Gastroesophageal sphincter (tissue), 4 donors: ENCODE measurements at regions not wholly inside any gene's neighbourhood (a gene's known extent, or its start where the extent isn't known, plus 50 kb on each side); places are given as distances from the start of the nearest gene placed in this dataset.

Experiments used
- ATAC-seq: fragments of 150-250 bp; one replicate; pipeline ENCODE4 v1.9.1; 2016; ENCODE audit warnings: mild to moderate bottlenecking, moderate library complexity
- H3K27ac ChIP-seq, 4 donors: fragments of 200-600 bp; sonication (generic) in 3 of 4; 1 replicate in 3 of 4; 2 replicates in 1 of 4; pipeline ENCODE4 v1.5.1; 2016 to 2019
- H3K27me3 ChIP-seq: fragments of 200-600 bp; sonication (generic); one replicate; pipeline ENCODE4 v1.5.1; 2019
- H3K36me3 ChIP-seq, 2 donors: fragments of 200-600 bp; sonication (generic); one replicate each; pipeline ENCODE4 v1.5.1; 2019; ENCODE audit warnings: control low read depth in 1 of 2
- H3K4me1 ChIP-seq, 3 donors: fragments of 200-600 bp; sonication (generic); 1 replicate in 2 of 3; 2 replicates in 1 of 3; pipeline ENCODE4 v1.5.1; 2016 to 2019; ENCODE audit warnings: control low read depth in 2 of 3
- H3K4me3 ChIP-seq, 2 donors: fragments of 200-600 bp; sonication (generic); one replicate each; pipeline ENCODE4 v1.5.1; 2019; ENCODE audit warnings: mild to moderate bottlenecking in 1 of 2, moderate library complexity in 1 of 2
- H3K9me3 ChIP-seq, 3 donors: fragments of 200-600 bp; sonication (generic); one replicate each; pipeline ENCODE4 v1.5.1; 2017 to 2019; ENCODE audit warnings: control low read depth in 2 of 3
- EP300 ChIP-seq: sonication (generic); formaldehyde crosslinking; IDR thresholded peaks from one replicate; pipeline ENCODE4 v1.6.1; 2017; ENCODE audit warnings: antibody characterized with exemption, mild to moderate bottlenecking
- POLR2A ChIP-seq, 2 donors: fragments of 450-650 bp; IDR thresholded peaks; one replicate each; pipeline ENCODE4 v1.6.1; 2017; ENCODE audit warnings: antibody characterized with exemption in 2 of 2, mild to moderate bottlenecking in 2 of 2, moderate library complexity in 1 of 2
- POLR2AphosphoS5 ChIP-seq: sonication (generic); formaldehyde crosslinking; IDR thresholded peaks from one replicate; pipeline ENCODE4 v1.6.1; 2017; ENCODE audit warnings: antibody characterized with exemption
- WGBS, 2 donors: methylation state at CpG; one replicate each; pipeline ENCODE4 v1.1.5; 2018; ENCODE audit warnings: low coverage in 1 of 2; 5-methylcytosine and 5-hydroxymethylcytosine counted together
- TF ChIP-seq, protein P1 (sequence below), 4 experiments: fragments of 200-600 bp in 2 of 4; fragments of 450-650 bp in 2 of 4; sonication (generic) in 1 of 4; IDR thresholded peaks; one replicate each; pipeline ENCODE4 v1.5.1; 2017 to 2019; ENCODE audit warnings: antibody characterized with exemption in 4 of 4, mild to moderate bottlenecking in 2 of 4, moderate library complexity in 2 of 4

- H3K4me1 ChIP-seq = no peaks in the 10 kb centered on the region
- no peak for TF ChIP-seq EP300
- TF ChIP-seq, protein P1, sequence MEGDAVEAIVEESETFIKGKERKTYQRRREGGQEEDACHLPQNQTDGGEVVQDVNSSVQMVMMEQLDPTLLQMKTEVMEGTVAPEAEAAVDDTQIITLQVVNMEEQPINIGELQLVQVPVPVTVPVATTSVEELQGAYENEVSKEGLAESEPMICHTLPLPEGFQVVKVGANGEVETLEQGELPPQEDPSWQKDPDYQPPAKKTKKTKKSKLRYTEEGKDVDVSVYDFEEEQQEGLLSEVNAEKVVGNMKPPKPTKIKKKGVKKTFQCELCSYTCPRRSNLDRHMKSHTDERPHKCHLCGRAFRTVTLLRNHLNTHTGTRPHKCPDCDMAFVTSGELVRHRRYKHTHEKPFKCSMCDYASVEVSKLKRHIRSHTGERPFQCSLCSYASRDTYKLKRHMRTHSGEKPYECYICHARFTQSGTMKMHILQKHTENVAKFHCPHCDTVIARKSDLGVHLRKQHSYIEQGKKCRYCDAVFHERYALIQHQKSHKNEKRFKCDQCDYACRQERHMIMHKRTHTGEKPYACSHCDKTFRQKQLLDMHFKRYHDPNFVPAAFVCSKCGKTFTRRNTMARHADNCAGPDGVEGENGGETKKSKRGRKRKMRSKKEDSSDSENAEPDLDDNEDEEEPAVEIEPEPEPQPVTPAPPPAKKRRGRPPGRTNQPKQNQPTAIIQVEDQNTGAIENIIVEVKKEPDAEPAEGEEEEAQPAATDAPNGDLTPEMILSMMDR (IDR thresholded peaks at IDR 0.05) = no peak
- no peak for TF ChIP-seq POLR2A (IDR thresholded peaks at IDR 0.05)
- no peak for TF ChIP-seq POLR2AphosphoS5
- WGBS, 2 donors = 23 to 60% methylated on average over 3 of the region's 4 CpGs
- H3K27me3 ChIP-seq = peaks cover 34% of the 10 kb centered on the region
- no peak for ATAC-seq
- peaks cover 0 to 20% (median 0%) of the 10 kb centered on the region in 3 donors for H3K9me3 ChIP-seq
- H3K27ac ChIP-seq = no peak overlapping the region
- no peaks in the 10 kb centered on the region for H3K36me3 ChIP-seq
- H3K4me3 ChIP-seq = no peak overlapping the region
These were observed 417.6 kb downstream of the NPHP4 start for GRCh38 chr1:5574641-5575040.

DNA sequence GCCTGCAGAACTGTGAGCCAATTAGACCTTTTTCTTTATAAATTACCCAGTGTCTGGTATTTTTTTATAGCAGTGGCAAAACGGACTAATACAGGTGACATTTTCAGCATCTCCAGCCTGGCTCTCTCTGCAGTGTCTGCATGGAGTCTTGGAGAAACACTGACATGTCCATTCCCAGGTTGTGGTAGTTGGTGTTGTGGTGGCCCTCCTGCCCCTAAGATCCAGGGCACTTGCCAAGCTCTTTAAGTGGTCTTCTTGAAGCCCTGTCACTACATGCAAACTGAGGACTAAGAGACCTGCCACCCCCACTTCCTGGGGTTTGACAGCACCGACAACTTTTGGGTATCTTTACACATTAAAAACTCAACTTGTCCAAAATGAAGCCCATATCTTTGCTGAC lies 419.4 kb downstream of the NPHP4 start:
- H3K4me1 ChIP-seq = no peaks in the 10 kb centered on the region
- peaks cover 0 to 34% (median 0%) of the 10 kb centered on the region in 3 donors for H3K9me3 ChIP-seq
- H3K4me3 ChIP-seq = no peak overlapping the region
- peaks cover 20% of the 10 kb centered on the region for H3K27me3 ChIP-seq
- WGBS, 2 donors = 75 to 93% methylated on average over 1 to 2 of the region's 2 CpGs
- TF ChIP-seq POLR2AphosphoS5 (no peak), EP300 (no peak), POLR2A (IDR thresholded peaks at IDR 0.05) (no peak)
- TF ChIP-seq, protein P1 (IDR thresholded peaks at IDR 0.05) = no peak
- H3K27ac ChIP-seq = no peak overlapping the region
- H3K36me3 ChIP-seq = no peaks in the 10 kb centered on the region
- ATAC-seq = no peak

DNA sequence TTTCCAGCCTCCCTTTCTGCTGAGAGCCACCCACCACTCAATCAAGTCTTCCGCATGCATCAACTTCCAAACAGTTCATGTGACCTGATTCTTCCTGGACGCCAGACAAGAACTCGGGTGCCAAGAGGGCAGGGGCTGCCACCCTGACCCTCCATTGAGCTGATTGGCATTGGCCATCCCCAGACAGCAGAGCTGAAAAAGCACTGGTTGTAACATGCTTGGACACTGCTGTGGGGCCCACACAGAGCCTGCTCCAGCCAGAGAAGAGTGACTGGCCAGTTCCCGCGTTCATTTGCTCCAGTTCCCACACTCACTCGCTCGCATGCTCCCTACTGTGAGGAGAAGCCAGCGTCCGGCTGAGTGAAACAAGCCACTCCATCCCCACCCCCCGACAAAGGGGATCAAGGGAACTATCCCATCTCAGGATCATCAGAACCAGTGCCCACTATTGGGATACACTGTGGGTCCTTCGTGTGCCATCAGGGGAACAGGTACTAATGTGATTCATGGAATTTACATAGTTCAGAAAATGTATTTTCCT lies 420.3 kb downstream of the NPHP4 start:
- H3K27ac ChIP-seq = no peak overlapping the region
- peaks cover 0 to 34% (median 0%) of the 10 kb centered on the region in 3 donors for H3K9me3 ChIP-seq
- ATAC-seq = no peak
- TF ChIP-seq POLR2A (IDR thresholded peaks at IDR 0.05) = no peak
- no peak for TF ChIP-seq POLR2AphosphoS5
- TF ChIP-seq, protein P1 (IDR thresholded peaks at IDR 0.05) = no peak
- H3K27me3 ChIP-seq = peaks cover 20% of the 10 kb centered on the region
- no peaks in the 10 kb centered on the region for H3K36me3 ChIP-seq
- 82 to 89% methylated on average over 5 of the region's 11 CpGs for WGBS, 2 donors
- no peaks in the 10 kb centered on the region for H3K4me1 ChIP-seq
- no peak overlapping the region for H3K4me3 ChIP-seq

GRCh38 chr1:5571438-5571837 lies 420.8 kb downstream of the NPHP4 start:
- no peak for ATAC-seq

DNA sequence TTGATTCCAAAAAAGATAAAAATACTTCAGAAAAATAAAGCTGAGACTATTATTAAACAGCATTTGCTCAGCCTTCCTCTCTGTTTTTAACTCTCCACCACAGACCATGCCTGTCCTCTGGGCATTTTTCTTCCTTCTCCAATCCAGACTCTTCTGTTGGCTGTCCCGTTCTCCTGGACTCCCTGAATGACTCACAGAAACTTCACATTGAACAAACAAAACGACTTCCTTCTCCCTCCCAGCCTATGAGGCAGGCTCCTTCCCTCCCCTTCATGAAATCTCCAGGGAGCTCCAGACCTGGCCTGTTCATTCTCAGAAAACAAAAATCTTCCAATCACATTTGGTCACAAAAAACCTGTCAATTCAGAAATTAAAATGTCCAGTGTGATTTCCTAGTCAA lies 421.3 kb downstream of the NPHP4 start:
- Histone ChIP-seq H3K27me3 (peaks cover 20% of the 10 kb centered on the region), H3K36me3 (no peaks in the 10 kb centered on the region), H3K27ac (no peak overlapping the region), H3K9me3 (peaks cover 0 to 34% (median 0%) of the 10 kb centered on the region in 3 donors), H3K4me1 (no peaks in the 10 kb centered on the region), H3K4me3 (no peak overlapping the region)
- ATAC-seq = no peak
- TF ChIP-seq POLR2A (IDR thresholded peaks at IDR 0.05) (no peak), POLR2AphosphoS5 (no peak), EP300 (no peak)
- WGBS, 2 donors = 21 to 30% methylated on average over 2 of the region's 2 CpGs

More at GRCh38 chr1:5571438-5571837, 420.8 kb downstream of the NPHP4 start:
- peaks cover 0 to 34% (median 0%) of the 10 kb centered on the region in 3 donors for H3K9me3 ChIP-seq
- 37 to 80% methylated on average over 1 to 2 of the region's 5 CpGs for WGBS, 2 donors
- peaks cover 24% of the 10 kb centered on the region for H3K27me3 ChIP-seq
- no peaks in the 10 kb centered on the region for H3K36me3 ChIP-seq
- no peak overlapping the region for H3K4me3 ChIP-seq
- no peak overlapping the region for H3K27ac ChIP-seq
- no peak for TF ChIP-seq POLR2A (IDR thresholded peaks at IDR 0.05)
- no peak for TF ChIP-seq EP300
- TF ChIP-seq POLR2AphosphoS5 = no peak
- TF ChIP-seq, protein P1 (IDR thresholded peaks at IDR 0.05) = no peak
- no peaks in the 10 kb centered on the region for H3K4me1 ChIP-seq
